ENCODE measurements at regions not wholly inside any gene's neighbourhood (a gene's known extent, or its start where the extent isn't known, plus 50 kb on each side); places are given as distances from the start of the nearest gene placed in this dataset.

GRCh38 chr1:212513586-212513985, 80.9 kb downstream of the NENF start:
- peak; percentile 13 to 14; a peak in 4 of 6 replicates for ATAC-seq
- no peak for TF ChIP-seq RAD21 (conservative IDR thresholded peaks at IDR 0.05 in 1 of 2, IDR thresholded peaks at IDR 0.05 in 1 of 2)
- no peak for TF ChIP-seq NR3C1 (IDR thresholded peaks at IDR 0.05)
- TF ChIP-seq MAX (IDR thresholded peaks at IDR 0.05), result no peak
- TF ChIP-seq POLR2AphosphoS2 (conservative IDR thresholded peaks at IDR 0.05; ENCODE audit: low read length), result no peak
- no peak for TF ChIP-seq ATOH8 (CRISPR knock-in tag; IDR thresholded peaks at IDR 0.05; ENCODE audit: low read depth)
- no peak for TF ChIP-seq MAZ (IDR thresholded peaks at IDR 0.05; ENCODE audit: borderline replicate concordance, low read depth, low read length)
- TF ChIP-seq CHD2 (IDR thresholded peaks at IDR 0.05; ENCODE audit: low read length, partially characterized antibody), result no peak
- TF ChIP-seq EHF (CRISPR knock-in tag; IDR thresholded peaks at IDR 0.05), result no peak
- no peak for TF ChIP-seq PBX3 (IDR thresholded peaks at IDR 0.05)
- no peak for TF ChIP-seq RFX5 (IDR thresholded peaks at IDR 0.05)
- TF ChIP-seq KDM5A (IDR thresholded peaks at IDR 0.05), result no peak

GRCh38 chr1:212514056-212514614, 81.4 kb downstream of the NENF start:
- H3K4me3 ChIP-seq, result no peak overlapping the region
- H3K27ac ChIP-seq, result peak overlapping the region; percentile 5 to 76; a peak in 5 of 6 replicates
- ATAC-seq (peak; percentile 25 to 49; a peak in 3 of 6 replicates), FAIRE-seq (no peak), DNase-seq (ENCODE audit: low read depth in 1 of 2, low spot score in 1 of 2) (peak; percentile 59 to 80)
- TF ChIP-seq FOSL2 (IDR thresholded peaks at IDR 0.05) (no peak), FOSL2 (CRISPR knock-in tag; IDR thresholded peaks at IDR 0.05) (0 out of 2 replicates have a peak, but pooled peaks have one; percentile 48), JUNB (IDR thresholded peaks at IDR 0.05) (no peak), MAX (IDR thresholded peaks at IDR 0.05) (peak; percentile 55), MAFK (IDR thresholded peaks at IDR 0.05; ENCODE audit: partially characterized antibody) (peak; percentile 68)
- 73% methylated on average over 21 of the region's 25 CpGs for WGBS (ENCODE audit: missing lambda C conversion rate)
- no peaks in the 10 kb centered on the region for H3K9me3 ChIP-seq
- POLR2A ChIA-PET, result interaction anchor here (1.5 kb wide), 2 partner anchors 32 to 94 kb away, joined by 3 to 9 read pairs; partner anchors contain the start of gene ATF3
- CTCF ChIA-PET, result interaction anchor here (1.0 to 4.4 kb wide), 4 partner anchors 37 to 268 kb away, joined by 3 to 30 read pairs (median 4); no protein-coding TSS in a partner anchor
- H3K4me1 ChIP-seq, result peaks cover 36% of the 10 kb centered on the region
- H3K4me2 ChIP-seq, result peak overlapping the region; percentile 49

More at GRCh38 chr1:212513586-212513985, 80.9 kb downstream of the NENF start:
- peak overlapping the region; percentile 5 to 76; a peak in 5 of 6 replicates for H3K27ac ChIP-seq
- no peak overlapping the region for H3K4me3 ChIP-seq
- DNase-seq (ENCODE audit: low read depth in 1 of 2, low spot score in 1 of 2), result no peak
- peaks cover 31% of the 10 kb centered on the region for H3K4me1 ChIP-seq
- ChIA-PET POLR2A (interaction anchor here (1.2 to 1.5 kb wide), 3 partner anchors 25 to 95 kb away, joined by 3 to 9 read pairs (median 3); partner anchors contain the start of gene ATF3), CTCF (interaction anchor here (1.0 to 4.4 kb wide), 6 partner anchors 36 to 268 kb away, joined by 3 to 30 read pairs (median 4); no protein-coding TSS in a partner anchor)
- WGBS (ENCODE audit: missing lambda C conversion rate), result 71% methylated on average over 10 of the region's 11 CpGs
- no peak for FAIRE-seq
- no peaks in the 10 kb centered on the region for H3K9me3 ChIP-seq
- H3K4me2 ChIP-seq, result peak overlapping the region; percentile 49

GRCh38 chr1:212514782-212515181, 82.1 kb downstream of the NENF start:
- 92% methylated on average over 5 of the region's 36 CpGs for WGBS (ENCODE audit: missing lambda C conversion rate)
- H3K4me1 ChIP-seq, result peaks cover 36% of the 10 kb centered on the region
- POLR2A ChIA-PET, result interaction anchor here (1.5 kb wide), 1 partner anchor 93 kb away, joined by 9 read pairs; the partner anchor contains the start of gene ATF3
- CTCF ChIA-PET, result interaction anchor here (1.2 to 1.9 kb wide), 2 partner anchors 38 to 40 kb away, joined by 5 to 8 read pairs; no protein-coding TSS in a partner anchor
- DNase-seq (ENCODE audit: low read depth in 1 of 2, low spot score in 1 of 2), result no peak
- H3K4me2 ChIP-seq, result no peak overlapping the region
- no peak for FAIRE-seq
- no peak overlapping the region for H3K4me3 ChIP-seq
- peak overlapping the region in 1 of 2 experiments; percentile 76; a peak in 3 of 6 replicates for H3K27ac ChIP-seq
- no peak for TF ChIP-seq PHF8 (IDR thresholded peaks at IDR 0.05; ENCODE audit: borderline replicate concordance, low read depth)
- no peak for TF ChIP-seq RCOR1 (IDR thresholded peaks at IDR 0.05; ENCODE audit: low read depth, low read length)
- no peak for TF ChIP-seq MAX (IDR thresholded peaks at IDR 0.05)
- TF ChIP-seq MAFK (IDR thresholded peaks at IDR 0.05; ENCODE audit: partially characterized antibody), result no peak
- TF ChIP-seq FOSL2 (IDR thresholded peaks at IDR 0.05), result no peak
- TF ChIP-seq FOSL2 (CRISPR knock-in tag; IDR thresholded peaks at IDR 0.05), result no peak
- TF ChIP-seq SMC3 (IDR thresholded peaks at IDR 0.05), result no peak
- H3K9me3 ChIP-seq, result no peaks in the 10 kb centered on the region
- ATAC-seq, result no peak

Data from A549 (cell line).